Mesendoderm (in vitro differentiated cells): ENCODE measurements at regions not wholly inside any gene's neighbourhood (a gene's known extent, or its start where the extent isn't known, plus 50 kb on each side); places are given as distances from the start of the nearest gene placed in this dataset.
"Not testable (repeated sequence)": the region's sequence is repeated elsewhere in the genome, so short reads cannot be mapped to it uniquely, and the experiment has no call there.

ENCODE experiments used
- DNase-seq: peaks from one replicate; pipeline ENCODE4 v3.0.0; 2013
- H2AK5ac ChIP-seq: 2 replicates; pipeline ENCODE4 v1.6.1; 2013; ENCODE audit warnings: low read length, inconsistent platforms
- H2BK120ac ChIP-seq: 2 replicates; pipeline ENCODE4 v1.6.1; 2013; ENCODE audit warnings: low read depth, mild to moderate bottlenecking, low read length, moderate library complexity, mixed read lengths
- H2BK15ac ChIP-seq: replicated peaks from 2 replicates; pipeline ENCODE4 v1.6.1; 2013; ENCODE audit warnings: low read depth, mild to moderate bottlenecking, moderate library complexity
- H2BK5ac ChIP-seq: 2 replicates; pipeline ENCODE4 v1.6.1; 2013; ENCODE audit warnings: low read length, inconsistent platforms
- H3K18ac ChIP-seq: 2 replicates; pipeline ENCODE4 v1.6.1; 2013; ENCODE audit warnings: mild to moderate bottlenecking, low read length, mixed read lengths
- H3K23ac ChIP-seq: one replicate; pipeline ENCODE4 v1.6.1; 2013; ENCODE audit warnings: low read length
- H3K27ac ChIP-seq: 2 replicates; pipeline ENCODE4 v1.5.1; 2013; ENCODE audit warnings: low read depth, mild to moderate bottlenecking, inconsistent platforms, low read length, moderate library complexity
- H3K27me3 ChIP-seq: 2 replicates; pipeline ENCODE4 v1.6.1; 2013; ENCODE audit warnings: low read length, control low read depth, mild to moderate bottlenecking, inconsistent platforms; ENCODE audit not compliant: insufficient read depth, poor library complexity
- H3K36me3 ChIP-seq: 2 replicates; pipeline ENCODE4 v1.6.1; 2013; ENCODE audit warnings: low read length, inconsistent platforms; ENCODE audit not compliant: control insufficient read depth, insufficient read depth
- H3K4ac ChIP-seq: one replicate; pipeline ENCODE4 v1.6.1; 2013; ENCODE audit warnings: low read depth, mild to moderate bottlenecking, low read length, moderate library complexity
- H3K4me1 ChIP-seq: 2 replicates; pipeline ENCODE4 v1.6.1; 2013; ENCODE audit warnings: low read depth, low read length, inconsistent platforms; ENCODE audit not compliant: control insufficient read depth
- H3K4me2 ChIP-seq: 2 replicates; pipeline ENCODE4 v1.6.1; 2013; ENCODE audit warnings: low read length
- H3K4me3 ChIP-seq: 2 replicates; pipeline ENCODE4 v1.5.1; 2013; ENCODE audit warnings: mild to moderate bottlenecking, low read length
- H3K56ac ChIP-seq: one replicate; pipeline ENCODE4 v1.6.1; 2013; ENCODE audit warnings: low read length
- H3K79me1 ChIP-seq: 2 replicates; pipeline ENCODE4 v1.6.1; 2013; ENCODE audit warnings: low read length, inconsistent platforms
- H3K79me2 ChIP-seq: 2 replicates; pipeline ENCODE4 v1.6.1; 2013; ENCODE audit warnings: mild to moderate bottlenecking, low read length; ENCODE audit not compliant: control insufficient read depth, insufficient read depth
- H3K9ac ChIP-seq: 2 replicates; pipeline ENCODE4 v1.6.1; 2013; ENCODE audit warnings: low read length, inconsistent platforms
- H4K5ac ChIP-seq: one replicate; pipeline ENCODE4 v1.6.1; 2013; ENCODE audit warnings: low read length
- H4K8ac ChIP-seq: one replicate; pipeline ENCODE4 v1.6.1; 2013; ENCODE audit warnings: low read depth, mild to moderate bottlenecking, control low read depth, low read length, moderate library complexity
- WGBS: extraction: QIAGEN DNeasy Blood & Tissue Kit; methylation state at CpG from one replicate; pipeline ENCODE4 v1.1.7; 2013; ENCODE audit warnings: low lambda C conversion rate, missing lambda C conversion rate; ENCODE audit not compliant: insufficient coverage; ENCODE audit errors: extremely low coverage; 5-methylcytosine and 5-hydroxymethylcytosine counted together

DNA sequence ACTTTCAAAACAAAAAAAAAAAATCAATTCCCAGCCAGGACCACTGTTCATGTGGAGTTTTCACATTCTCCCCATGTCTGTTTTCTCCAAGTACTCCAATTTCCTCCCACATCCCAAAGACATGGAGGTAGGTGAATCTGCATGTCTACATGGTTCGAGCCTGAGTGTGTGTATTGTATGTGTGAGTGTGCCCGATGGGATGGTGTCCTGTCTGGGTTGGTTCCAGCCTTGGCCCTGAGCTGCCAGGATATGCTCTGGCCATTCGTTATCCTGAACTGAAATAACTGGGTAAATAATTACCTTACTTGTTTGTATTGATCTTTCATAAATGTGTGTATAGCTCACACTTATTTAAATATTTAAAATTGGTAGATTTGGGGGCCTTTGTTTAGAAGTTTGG lies 452.3 kb upstream of the RORB start:
- H2AK5ac ChIP-seq, result no peak overlapping the region
- H3K9ac ChIP-seq, result no peak overlapping the region
- no peak overlapping the region for H3K27ac ChIP-seq
- H2BK5ac ChIP-seq, result peak overlapping the region; percentile 67
- H3K4ac ChIP-seq, result no peak overlapping the region
- H4K8ac ChIP-seq, result no peak overlapping the region
- H2BK120ac ChIP-seq, result no peak overlapping the region
- no peak overlapping the region for H4K5ac ChIP-seq
- peak overlapping the region; percentile 60 for H3K56ac ChIP-seq
- H3K23ac ChIP-seq, result no peak overlapping the region
- H3K4me2 ChIP-seq, result no peak overlapping the region
- H3K4me3 ChIP-seq, result no peak overlapping the region
- DNase-seq, result peak; percentile 72
- no peak overlapping the region for H3K18ac ChIP-seq
- H3K36me3 ChIP-seq, result no peaks in the 10 kb centered on the region
- no peaks in the 10 kb centered on the region for H3K4me1 ChIP-seq
- H3K79me1 ChIP-seq, result no peaks in the 10 kb centered on the region
- WGBS, result no CpG with 5 or more reads among the region's 3 CpGs
- H2BK15ac ChIP-seq, result no peak overlapping the region
- no peaks in the 10 kb centered on the region for H3K79me2 ChIP-seq
- H3K27me3 ChIP-seq, result no peaks in the 10 kb centered on the region

DNA sequence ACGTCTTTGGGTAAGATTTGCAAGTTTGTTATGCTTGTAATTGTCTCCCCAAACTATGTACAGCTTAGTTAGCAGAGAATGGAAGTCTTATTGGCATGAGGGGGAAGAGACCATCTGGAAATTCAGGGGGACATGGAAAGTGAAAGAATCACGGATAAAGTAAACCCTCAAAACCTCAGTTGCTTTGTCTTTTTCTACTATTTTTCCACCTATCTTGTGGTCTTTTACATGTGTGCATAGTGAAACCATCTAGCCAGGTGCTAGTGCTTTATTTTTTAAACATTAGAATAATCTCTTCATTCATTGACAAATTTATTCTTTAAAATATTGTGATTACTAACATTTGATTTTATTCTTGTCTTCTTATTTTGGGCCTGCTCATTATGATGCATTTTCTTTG lies 441.1 kb upstream of the RORB start:
- H3K18ac ChIP-seq, result no peak overlapping the region
- no peak overlapping the region for H3K9ac ChIP-seq
- DNase-seq, result no peak
- H2BK15ac ChIP-seq, result no peak overlapping the region
- no peak overlapping the region for H2BK120ac ChIP-seq
- H3K23ac ChIP-seq, result no peak overlapping the region
- H4K5ac ChIP-seq, result no peak overlapping the region
- no peak overlapping the region for H3K4me2 ChIP-seq
- no peak overlapping the region for H3K56ac ChIP-seq
- no CpG with 5 or more reads among the region's 2 CpGs for WGBS
- H3K27ac ChIP-seq, result no peak overlapping the region
- H3K79me1 ChIP-seq, result no peaks in the 10 kb centered on the region
- H3K27me3 ChIP-seq, result no peaks in the 10 kb centered on the region
- no peaks in the 10 kb centered on the region for H3K36me3 ChIP-seq
- H3K4me1 ChIP-seq, result no peaks in the 10 kb centered on the region
- no peaks in the 10 kb centered on the region for H3K79me2 ChIP-seq
- no peak overlapping the region for H4K8ac ChIP-seq
- H3K4ac ChIP-seq, result no peak overlapping the region
- H2BK5ac ChIP-seq, result no peak overlapping the region
- no peak overlapping the region for H3K4me3 ChIP-seq
- H2AK5ac ChIP-seq, result no peak overlapping the region

DNA sequence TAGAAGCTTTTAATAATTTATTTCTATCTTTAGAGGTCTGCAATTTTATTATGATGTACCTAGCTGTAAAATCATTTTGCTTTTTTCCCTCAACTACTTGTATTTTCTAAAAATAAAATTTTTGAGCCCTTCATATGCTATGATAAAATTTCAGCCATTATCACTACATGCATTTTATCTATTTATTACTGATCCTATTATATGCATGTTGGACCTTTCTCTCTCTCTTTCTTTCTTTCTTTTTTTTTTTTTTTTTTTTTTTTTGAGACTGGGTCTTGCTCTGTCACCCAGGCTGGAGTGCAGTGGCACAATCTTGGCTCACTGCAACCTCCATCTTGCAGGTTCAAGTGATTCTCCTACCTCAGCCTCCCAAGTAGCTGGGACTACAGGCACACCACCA lies 440.1 kb upstream of the RORB start:
- H4K5ac ChIP-seq, H2AK5ac ChIP-seq, H3K23ac ChIP-seq, H2BK120ac ChIP-seq, H3K9ac ChIP-seq, H3K18ac ChIP-seq, H3K4me3 ChIP-seq, H3K4me2 ChIP-seq, H3K4ac ChIP-seq, H2BK15ac ChIP-seq, H3K79me1 ChIP-seq, H3K56ac ChIP-seq, H3K27ac ChIP-seq, H3K27me3 ChIP-seq, H3K79me2 ChIP-seq, H4K8ac ChIP-seq, DNase-seq, H3K4me1 ChIP-seq, H2BK5ac ChIP-seq, H3K36me3 ChIP-seq: not testable (repeated sequence)

DNA sequence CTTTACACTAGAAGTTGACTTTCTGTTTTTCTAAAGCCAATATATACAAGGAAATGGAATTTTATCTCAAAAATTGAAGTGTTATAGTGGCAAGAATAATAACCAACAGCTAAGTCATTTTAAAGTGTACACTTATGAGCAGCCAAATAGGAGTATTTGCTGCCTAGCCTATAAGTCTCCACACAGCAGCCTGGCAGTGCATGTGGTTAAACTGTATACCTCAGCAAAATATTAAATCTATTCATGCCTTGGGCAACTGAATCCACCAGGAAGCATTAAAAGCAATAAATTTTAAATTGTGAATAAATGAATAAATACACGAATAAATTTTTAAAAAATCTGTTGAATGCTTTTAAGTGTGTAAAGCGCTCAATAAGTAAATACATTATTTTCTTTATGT lies 432.4 kb upstream of the RORB start:
- Histone ChIP-seq H3K36me3 (no peaks in the 10 kb centered on the region), H3K79me1 (no peaks in the 10 kb centered on the region), H3K9ac (no peak overlapping the region), H2BK120ac (no peak overlapping the region), H3K56ac (no peak overlapping the region), H3K4me1 (no peaks in the 10 kb centered on the region), H3K18ac (no peak overlapping the region), H2BK15ac (no peak overlapping the region), H4K8ac (no peak overlapping the region), H3K4ac (no peak overlapping the region), H3K23ac (no peak overlapping the region), H2BK5ac (no peak overlapping the region), H3K4me3 (no peak overlapping the region), H3K79me2 (no peaks in the 10 kb centered on the region), H2AK5ac (no peak overlapping the region), H3K27me3 (no peaks in the 10 kb centered on the region), H3K4me2 (no peak overlapping the region), H4K5ac (no peak overlapping the region), H3K27ac (no peak overlapping the region)
- no peak for DNase-seq
- no CpG with 5 or more reads among the region's 2 CpGs for WGBS

DNA sequence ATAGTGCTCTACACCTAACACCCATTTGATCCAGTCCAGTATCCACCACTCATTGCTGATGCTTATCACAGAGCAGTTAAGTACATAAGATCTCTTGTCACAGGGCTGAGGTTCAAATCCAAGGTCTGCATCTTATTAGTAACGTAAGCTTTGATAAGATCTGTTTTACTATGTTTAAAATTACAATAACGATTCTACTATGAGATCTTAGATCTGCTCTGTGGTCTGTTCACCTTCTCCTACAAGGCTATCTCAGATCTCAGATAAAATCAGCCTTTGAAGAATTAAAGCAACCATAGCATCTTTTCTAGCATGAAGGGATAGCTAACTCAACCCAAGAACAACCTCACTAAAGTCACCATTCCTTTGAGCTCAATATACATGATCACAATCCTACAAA lies 431.0 kb upstream of the RORB start:
- Histone ChIP-seq H3K36me3 (no peaks in the 10 kb centered on the region), H2BK120ac (no peak overlapping the region), H3K27me3 (no peaks in the 10 kb centered on the region), H3K4me2 (no peak overlapping the region), H3K4me3 (no peak overlapping the region), H3K79me2 (no peaks in the 10 kb centered on the region), H3K18ac (no peak overlapping the region), H3K23ac (no peak overlapping the region), H2AK5ac (no peak overlapping the region), H3K56ac (no peak overlapping the region), H4K5ac (no peak overlapping the region), H2BK15ac (no peak overlapping the region), H3K79me1 (no peaks in the 10 kb centered on the region), H4K8ac (no peak overlapping the region), H3K4ac (no peak overlapping the region), H2BK5ac (no peak overlapping the region), H3K9ac (no peak overlapping the region), H3K27ac (no peak overlapping the region), H3K4me1 (no peaks in the 10 kb centered on the region)
- DNase-seq, result no peak
- WGBS, result no CpG with 5 or more reads among the region's 2 CpGs

DNA sequence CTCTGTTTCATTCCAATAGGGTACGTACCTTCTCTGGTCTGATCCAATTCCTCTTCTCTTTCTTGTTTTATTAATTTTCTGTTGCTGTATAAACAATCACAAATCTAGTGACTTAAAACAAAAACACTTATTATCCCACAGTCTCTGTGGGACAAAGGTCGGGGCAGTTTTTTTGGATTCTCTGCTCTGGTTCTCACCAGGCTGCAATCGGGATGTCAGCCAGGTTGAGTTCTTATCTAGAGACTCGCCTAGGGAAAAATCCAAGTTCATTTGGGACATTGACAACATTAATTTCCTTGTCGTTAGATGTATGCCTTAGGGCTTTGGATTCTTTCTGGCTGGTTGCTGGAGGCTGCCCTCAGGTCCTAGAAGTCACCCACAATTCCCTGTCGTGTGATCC lies 430.5 kb upstream of the RORB start:
- no peak overlapping the region for H3K56ac ChIP-seq
- no peak overlapping the region for H3K4me3 ChIP-seq
- H3K79me1 ChIP-seq, result no peaks in the 10 kb centered on the region
- H2BK120ac ChIP-seq, result no peak overlapping the region
- H2BK5ac ChIP-seq, result no peak overlapping the region
- no peaks in the 10 kb centered on the region for H3K27me3 ChIP-seq
- H3K23ac ChIP-seq, result no peak overlapping the region
- no peak overlapping the region for H4K5ac ChIP-seq
- no peak overlapping the region for H2BK15ac ChIP-seq
- no peak overlapping the region for H3K27ac ChIP-seq
- WGBS, result no CpG with 5 or more reads among the region's 6 CpGs
- no peak overlapping the region for H2AK5ac ChIP-seq
- no peak overlapping the region for H3K4ac ChIP-seq
- no peaks in the 10 kb centered on the region for H3K4me1 ChIP-seq
- no peak overlapping the region for H3K9ac ChIP-seq
- DNase-seq, result no peak
- H4K8ac ChIP-seq, result no peak overlapping the region
- no peaks in the 10 kb centered on the region for H3K36me3 ChIP-seq
- no peak overlapping the region for H3K18ac ChIP-seq
- H3K79me2 ChIP-seq, result no peaks in the 10 kb centered on the region
- no peak overlapping the region for H3K4me2 ChIP-seq
